Astrocyte (in vitro differentiated cells and primary cell): ENCODE measurements at regions not wholly inside any gene's neighbourhood (a gene's known extent, or its start where the extent isn't known, plus 50 kb on each side); places are given as distances from the start of the nearest gene placed in this dataset.

Source experiments
- DNase-seq: peaks from one replicate; pipeline ENCODE4 v3.0.0-alpha.2; 2010; ENCODE audit warnings: low read depth
- FAIRE-seq: peaks from 2 replicates; lab custom pipeline; 2011; peaks lifted over from hg19 to GRCh38; lab: Jason Lieb, UNC
- H2AFZ ChIP-seq: 2 replicates; pipeline ENCODE4 v1.6.0; 2012; ENCODE audit warnings: low read depth, low read length, inconsistent platforms
- H3K27ac ChIP-seq: 2 replicates; pipeline ENCODE4 v1.5.1; 2011; ENCODE audit warnings: low read depth, low read length, inconsistent platforms
- H3K27me3 ChIP-seq: 2 replicates; pipeline ENCODE4 v1.6.0; 2011; ENCODE audit warnings: low read length, inconsistent platforms; ENCODE audit not compliant: insufficient read depth
- H3K36me3 ChIP-seq: 2 replicates; pipeline ENCODE4 v1.5.1; 2011; ENCODE audit warnings: low read length, inconsistent platforms; ENCODE audit not compliant: insufficient read depth
- H3K4me1 ChIP-seq: 2 replicates; pipeline ENCODE4 v1.5.1; 2011; ENCODE audit warnings: low read length, inconsistent platforms; ENCODE audit not compliant: insufficient read depth
- H3K4me2 ChIP-seq: 2 replicates; pipeline ENCODE4 v1.6.0; 2012; ENCODE audit warnings: low read length, inconsistent platforms
- H3K4me3 ChIP-seq: 2 replicates; pipeline ENCODE4 v1.5.1; 2011; ENCODE audit warnings: low read depth, mild to moderate bottlenecking, low read length, inconsistent platforms; ENCODE audit not compliant: insufficient read depth
- H3K79me2 ChIP-seq: 2 replicates; pipeline ENCODE4 v1.6.0; 2012; ENCODE audit warnings: mild to moderate bottlenecking, low read length, inconsistent platforms; ENCODE audit not compliant: insufficient read depth
- H3K9ac ChIP-seq: 2 replicates; pipeline ENCODE4 v1.6.0; 2012; ENCODE audit warnings: mild to moderate bottlenecking, low read length, inconsistent platforms
- H3K9me3 ChIP-seq: 2 replicates; pipeline ENCODE4 v1.5.1; 2012; ENCODE audit warnings: low read depth, mild to moderate bottlenecking, low read length, inconsistent platforms; ENCODE audit not compliant: insufficient read depth
- H4K20me1 ChIP-seq: 2 replicates; pipeline ENCODE4 v1.6.0; 2012; ENCODE audit warnings: low read length, inconsistent platforms; ENCODE audit not compliant: insufficient read depth
- H3K27ac Mint-ChIP-seq: one replicate; pipeline ENCODE4 v1.8.0; 2021; ENCODE audit warnings: mild to moderate bottlenecking, mixed read lengths; ENCODE audit not compliant: unreplicated experiment
- H3K27me3 Mint-ChIP-seq: one replicate; pipeline ENCODE4 v1.8.0; 2021; ENCODE audit warnings: low read depth, mixed read lengths; ENCODE audit not compliant: unreplicated experiment
- H3K36me3 Mint-ChIP-seq: one replicate; pipeline ENCODE4 v1.8.0; 2021; ENCODE audit warnings: low read depth, mixed read lengths; ENCODE audit not compliant: unreplicated experiment
- H3K4me1 Mint-ChIP-seq: one replicate; pipeline ENCODE4 v1.8.0; 2021; ENCODE audit warnings: low read depth, mixed read lengths; ENCODE audit not compliant: unreplicated experiment
- H3K4me3 Mint-ChIP-seq: one replicate; pipeline ENCODE4 v1.8.0; 2021; ENCODE audit warnings: mild to moderate bottlenecking, moderate library complexity, mixed read lengths; ENCODE audit not compliant: unreplicated experiment
- H3K9me3 Mint-ChIP-seq: one replicate; pipeline ENCODE4 v1.8.0; 2021; ENCODE audit warnings: mild to moderate bottlenecking, mixed read lengths; ENCODE audit not compliant: unreplicated experiment
- EZH2 ChIP-seq: IDR thresholded peaks from 2 replicates; pipeline ENCODE4 v1.6.1; 2012; ENCODE audit warnings: mild to moderate bottlenecking, low read length, inconsistent platforms; ENCODE audit not compliant: insufficient read depth
- TF ChIP-seq, protein P1 (sequence below): IDR thresholded peaks from 2 replicates; pipeline ENCODE4 v1.5.1; 2011; ENCODE audit warnings: low read depth, mild to moderate bottlenecking, inconsistent platforms, low read length, moderate library complexity; ENCODE audit not compliant: insufficient read depth

DNA sequence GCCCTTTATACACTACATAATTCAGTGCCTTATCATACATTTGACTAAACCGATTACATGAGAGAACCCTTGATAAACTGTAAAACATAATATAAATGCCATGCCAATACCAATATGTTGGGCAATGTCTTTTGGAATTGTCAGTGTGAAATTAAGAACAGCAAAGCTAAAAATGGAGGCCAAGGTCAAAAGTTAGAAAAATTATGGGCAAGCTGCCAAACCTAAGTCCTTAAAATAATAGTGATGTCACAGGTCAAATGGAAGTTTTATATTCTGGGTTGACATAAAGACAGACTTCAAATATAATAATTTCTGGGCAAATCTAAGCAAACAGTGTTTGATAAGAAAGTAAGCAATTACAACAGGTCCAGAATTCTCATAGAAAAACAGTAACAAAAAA lies 696.7 kb downstream of the RNF144B start:
- H3K9me3 Mint-ChIP-seq, result no peaks in the 10 kb centered on the region
- H3K4me3 ChIP-seq, result no peak overlapping the region
- FAIRE-seq (no peak), DNase-seq (no peak)
- no peak overlapping the region for H3K4me3 Mint-ChIP-seq
- no peaks in the 10 kb centered on the region for H4K20me1 ChIP-seq
- H3K36me3 ChIP-seq, result no peaks in the 10 kb centered on the region
- no peak overlapping the region for H2AFZ ChIP-seq
- no peaks in the 10 kb centered on the region for H3K4me1 ChIP-seq
- no peaks in the 10 kb centered on the region for H3K79me2 ChIP-seq
- TF ChIP-seq EZH2, result no peak
- TF ChIP-seq, protein P1, sequence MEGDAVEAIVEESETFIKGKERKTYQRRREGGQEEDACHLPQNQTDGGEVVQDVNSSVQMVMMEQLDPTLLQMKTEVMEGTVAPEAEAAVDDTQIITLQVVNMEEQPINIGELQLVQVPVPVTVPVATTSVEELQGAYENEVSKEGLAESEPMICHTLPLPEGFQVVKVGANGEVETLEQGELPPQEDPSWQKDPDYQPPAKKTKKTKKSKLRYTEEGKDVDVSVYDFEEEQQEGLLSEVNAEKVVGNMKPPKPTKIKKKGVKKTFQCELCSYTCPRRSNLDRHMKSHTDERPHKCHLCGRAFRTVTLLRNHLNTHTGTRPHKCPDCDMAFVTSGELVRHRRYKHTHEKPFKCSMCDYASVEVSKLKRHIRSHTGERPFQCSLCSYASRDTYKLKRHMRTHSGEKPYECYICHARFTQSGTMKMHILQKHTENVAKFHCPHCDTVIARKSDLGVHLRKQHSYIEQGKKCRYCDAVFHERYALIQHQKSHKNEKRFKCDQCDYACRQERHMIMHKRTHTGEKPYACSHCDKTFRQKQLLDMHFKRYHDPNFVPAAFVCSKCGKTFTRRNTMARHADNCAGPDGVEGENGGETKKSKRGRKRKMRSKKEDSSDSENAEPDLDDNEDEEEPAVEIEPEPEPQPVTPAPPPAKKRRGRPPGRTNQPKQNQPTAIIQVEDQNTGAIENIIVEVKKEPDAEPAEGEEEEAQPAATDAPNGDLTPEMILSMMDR, result no peak
- H3K27ac ChIP-seq, result no peak overlapping the region
- H3K27ac Mint-ChIP-seq, result no peak overlapping the region
- H3K4me1 Mint-ChIP-seq, result no peaks in the 10 kb centered on the region
- no peaks in the 10 kb centered on the region for H3K27me3 ChIP-seq
- no peaks in the 10 kb centered on the region for H3K27me3 Mint-ChIP-seq
- H3K4me2 ChIP-seq, result no peak overlapping the region
- no peaks in the 10 kb centered on the region for H3K9me3 ChIP-seq
- no peak overlapping the region for H3K9ac ChIP-seq
- H3K36me3 Mint-ChIP-seq, result no peaks in the 10 kb centered on the region

DNA sequence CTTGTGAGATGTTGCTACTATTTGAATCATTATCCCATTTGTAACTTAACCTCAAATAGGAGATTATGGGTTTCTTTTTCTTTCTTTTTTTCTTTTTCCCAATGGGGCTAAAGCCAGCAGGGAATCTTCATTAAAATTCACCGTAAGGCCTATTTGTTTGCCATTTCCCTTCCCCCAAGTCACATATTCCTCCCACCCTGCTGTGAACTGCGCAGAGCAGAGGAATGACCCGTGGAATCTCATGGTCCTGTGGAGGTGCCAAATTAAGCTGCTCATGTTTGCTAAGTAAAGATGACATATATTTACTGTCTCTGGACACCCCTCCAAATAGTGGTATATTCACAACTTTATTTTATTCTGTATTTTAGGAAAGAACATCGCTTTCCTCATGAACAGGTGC lies 699.3 kb downstream of the RNF144B start:
- Histone ChIP-seq H3K4me3 (no peak overlapping the region), H3K79me2 (no peaks in the 10 kb centered on the region), H3K9ac (no peak overlapping the region), H3K27ac (no peak overlapping the region), H3K4me2 (no peak overlapping the region), H3K4me1 (no peaks in the 10 kb centered on the region), H3K9me3 (no peaks in the 10 kb centered on the region), H3K27me3 (no peaks in the 10 kb centered on the region), H2AFZ (no peak overlapping the region), H4K20me1 (no peaks in the 10 kb centered on the region), H3K36me3 (no peaks in the 10 kb centered on the region)
- FAIRE-seq, result no peak
- H3K36me3 Mint-ChIP-seq, result no peaks in the 10 kb centered on the region
- no peak overlapping the region for H3K4me3 Mint-ChIP-seq
- H3K9me3 Mint-ChIP-seq, result no peaks in the 10 kb centered on the region
- H3K27ac Mint-ChIP-seq, result no peak overlapping the region
- H3K27me3 Mint-ChIP-seq, result no peaks in the 10 kb centered on the region
- TF ChIP-seq, protein P1, result no peak
- TF ChIP-seq EZH2, result no peak
- H3K4me1 Mint-ChIP-seq, result no peaks in the 10 kb centered on the region
- no peak for DNase-seq

DNA sequence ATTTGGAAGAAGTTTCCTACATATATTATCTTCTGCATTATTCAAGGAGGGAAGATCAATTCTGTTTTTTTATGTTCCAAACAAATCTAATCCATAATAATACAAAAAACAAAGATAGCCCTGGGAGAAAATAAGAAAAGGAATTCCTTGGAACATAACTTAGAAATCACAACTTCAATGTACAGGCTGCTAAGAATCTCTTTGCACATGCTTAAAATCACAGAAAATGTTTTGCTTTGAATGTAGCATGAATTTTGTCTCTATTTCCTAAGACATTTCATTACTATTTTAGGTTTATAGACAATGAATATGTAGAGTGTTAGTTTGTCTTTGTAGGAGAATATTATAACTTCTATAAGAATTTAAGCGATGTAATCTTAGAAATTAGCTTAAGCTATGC lies 700.1 kb downstream of the RNF144B start:
- no peaks in the 10 kb centered on the region for H3K4me1 Mint-ChIP-seq
- H3K36me3 Mint-ChIP-seq, result no peaks in the 10 kb centered on the region
- Histone ChIP-seq H3K27me3 (no peaks in the 10 kb centered on the region), H2AFZ (no peak overlapping the region), H3K79me2 (no peaks in the 10 kb centered on the region), H3K4me1 (no peaks in the 10 kb centered on the region), H3K27ac (no peak overlapping the region), H3K4me2 (no peak overlapping the region), H3K36me3 (no peaks in the 10 kb centered on the region), H3K9ac (no peak overlapping the region), H3K9me3 (no peaks in the 10 kb centered on the region), H4K20me1 (no peaks in the 10 kb centered on the region), H3K4me3 (no peak overlapping the region)
- no peak for FAIRE-seq
- H3K4me3 Mint-ChIP-seq, result no peak overlapping the region
- DNase-seq, result no peak
- no peak for TF ChIP-seq EZH2
- TF ChIP-seq, protein P1, result no peak
- no peaks in the 10 kb centered on the region for H3K9me3 Mint-ChIP-seq
- H3K27ac Mint-ChIP-seq, result no peak overlapping the region
- H3K27me3 Mint-ChIP-seq, result no peaks in the 10 kb centered on the region
